Mesothelial cell of epicardium (in vitro differentiated cells): ENCODE measurements at regions not wholly inside any gene's neighbourhood (a gene's known extent, or its start where the extent isn't known, plus 50 kb on each side); places are given as distances from the start of the nearest gene placed in this dataset.
"Not testable (repeated sequence)": the region's sequence is repeated elsewhere in the genome, so short reads cannot be mapped to it uniquely, and the experiment has no call there.

Source experiments
- DNase-seq, 2 experiments: peaks; one replicate each; pipeline ENCODE4 v3.0.0; 2021; ENCODE audit warnings: low spot score in 2 of 2; ENCODE audit not compliant: unreplicated experiment in 2 of 2
- H3K27ac Mint-ChIP-seq: 2 replicates; pipeline ENCODE4 v1.8.0; 2021; ENCODE audit warnings: mixed read lengths
- H3K27me3 Mint-ChIP-seq: 2 replicates; pipeline ENCODE4 v1.8.0; 2021; ENCODE audit warnings: low read depth, mixed read lengths
- H3K36me3 Mint-ChIP-seq: 2 replicates; pipeline ENCODE4 v1.8.0; 2021; ENCODE audit warnings: mixed read lengths
- H3K4me1 Mint-ChIP-seq: 2 replicates; pipeline ENCODE4 v1.8.0; 2021; ENCODE audit warnings: mixed read lengths
- H3K4me3 Mint-ChIP-seq: 2 replicates; pipeline ENCODE4 v1.8.0; 2021; ENCODE audit warnings: mild to moderate bottlenecking, moderate library complexity, mixed read lengths
- H3K9me3 Mint-ChIP-seq: 2 replicates; pipeline ENCODE4 v1.8.0; 2021; ENCODE audit warnings: mixed read lengths
- CTCF ChIP-seq: fragments of 200-600 bp; sonication (generic); IDR thresholded peaks from one replicate; pipeline ENCODE4 v1.5.0; 2021; ENCODE audit warnings: antibody characterized with exemption; ENCODE audit not compliant: unreplicated experiment

GRCh38 chr4:177191586-177191985 lies 118.1 kb upstream of the NEIL3 start:
- Mint-ChIP-seq H3K4me1 (no peaks in the 10 kb centered on the region), H3K9me3 (peaks cover 6% of the 10 kb centered on the region), H3K36me3 (no peaks in the 10 kb centered on the region), H3K27me3 (no peaks in the 10 kb centered on the region), H3K4me3 (no peak overlapping the region), H3K27ac (no peak overlapping the region)
- no peak for DNase-seq
- no peak for TF ChIP-seq CTCF

- H3K4me1 Mint-ChIP-seq, result no peaks in the 10 kb centered on the region
- no peak for TF ChIP-seq CTCF
- no peaks in the 10 kb centered on the region for H3K36me3 Mint-ChIP-seq
- no peaks in the 10 kb centered on the region for H3K27me3 Mint-ChIP-seq
- no peak for DNase-seq
- H3K27ac Mint-ChIP-seq, result no peak overlapping the region
- H3K4me3 Mint-ChIP-seq, result no peak overlapping the region
- peaks cover 10% of the 10 kb centered on the region for H3K9me3 Mint-ChIP-seq
These were observed 117.7 kb upstream of the NEIL3 start for GRCh38 chr4:177191991-177192390.

- H3K9me3 Mint-ChIP-seq, result peaks cover 20% of the 10 kb centered on the region
- H3K36me3 Mint-ChIP-seq, H3K4me1 Mint-ChIP-seq, H3K4me3 Mint-ChIP-seq, DNase-seq, H3K27me3 Mint-ChIP-seq, H3K27ac Mint-ChIP-seq: not testable (repeated sequence)
These were observed 116.5 kb upstream of the NEIL3 start for GRCh38 chr4:177193024-177193715.

- H3K27me3 Mint-ChIP-seq, result no peaks in the 10 kb centered on the region
- H3K4me1 Mint-ChIP-seq, result no peaks in the 10 kb centered on the region
- H3K27ac Mint-ChIP-seq, result no peak overlapping the region
- H3K4me3 Mint-ChIP-seq, result no peak overlapping the region
- no peaks in the 10 kb centered on the region for H3K36me3 Mint-ChIP-seq
- no peak for DNase-seq
- no peak for TF ChIP-seq CTCF
- peaks cover 28% of the 10 kb centered on the region for H3K9me3 Mint-ChIP-seq
These were observed 114.8 kb upstream of the NEIL3 start for GRCh38 chr4:177194906-177195305.

- Mint-ChIP-seq H3K27me3 (no peaks in the 10 kb centered on the region), H3K4me3 (no peak overlapping the region), H3K4me1 (no peaks in the 10 kb centered on the region), H3K36me3 (no peaks in the 10 kb centered on the region), H3K9me3 (peaks cover 32% of the 10 kb centered on the region), H3K27ac (no peak overlapping the region)
- no peak for DNase-seq
- TF ChIP-seq CTCF, result no peak
These were observed 113.1 kb upstream of the NEIL3 start for GRCh38 chr4:177196615-177197014.

- Mint-ChIP-seq H3K27ac (no peak overlapping the region), H3K9me3 (peaks cover 33% of the 10 kb centered on the region), H3K36me3 (no peaks in the 10 kb centered on the region), H3K4me1 (no peaks in the 10 kb centered on the region), H3K4me3 (no peak overlapping the region), H3K27me3 (no peaks in the 10 kb centered on the region)
- no peak for TF ChIP-seq CTCF
- DNase-seq, result no peak
These were observed 108.1 kb upstream of the NEIL3 start for GRCh38 chr4:177201614-177202013.
